Nephron (organoid): ENCODE measurements at regions not wholly inside any gene's neighbourhood (a gene's known extent, or its start where the extent isn't known, plus 50 kb on each side); places are given as distances from the start of the nearest gene placed in this dataset.

Experiments used
- H3K27ac Mint-ChIP-seq, 3 experiments: 2 replicates each; pipeline ENCODE4 v1.8.0; 2020; ENCODE audit warnings: mixed read lengths in 3 of 3, mild to moderate bottlenecking in 2 of 3, moderate library complexity in 1 of 3
- H3K27me3 Mint-ChIP-seq: 2 replicates; pipeline ENCODE4 v1.8.0; 2021; ENCODE audit warnings: low read depth, mild to moderate bottlenecking, moderate library complexity, mixed read lengths
- H3K36me3 Mint-ChIP-seq: 2 replicates; pipeline ENCODE4 v1.8.0; 2020; ENCODE audit warnings: low read depth, mixed read lengths
- H3K4me1 Mint-ChIP-seq: 2 replicates; pipeline ENCODE4 v1.8.0; 2020; ENCODE audit warnings: mixed read lengths
- H3K4me3 Mint-ChIP-seq, 3 experiments: 2 replicates each; pipeline ENCODE4 v1.8.0; 2020; ENCODE audit warnings: mild to moderate bottlenecking in 3 of 3, mixed read lengths in 3 of 3, moderate library complexity in 2 of 3
- H3K9me3 Mint-ChIP-seq: 2 replicates; pipeline ENCODE4 v1.8.0; 2020; ENCODE audit warnings: mixed read lengths
- CTCF ChIP-seq, 3 experiments: fragments of 200-600 bp; sonication (generic); IDR thresholded peaks; one replicate each; pipeline ENCODE4 v1.5.0; 2021; ENCODE audit warnings: antibody characterized with exemption in 3 of 3; ENCODE audit not compliant: unreplicated experiment in 3 of 3

DNA sequence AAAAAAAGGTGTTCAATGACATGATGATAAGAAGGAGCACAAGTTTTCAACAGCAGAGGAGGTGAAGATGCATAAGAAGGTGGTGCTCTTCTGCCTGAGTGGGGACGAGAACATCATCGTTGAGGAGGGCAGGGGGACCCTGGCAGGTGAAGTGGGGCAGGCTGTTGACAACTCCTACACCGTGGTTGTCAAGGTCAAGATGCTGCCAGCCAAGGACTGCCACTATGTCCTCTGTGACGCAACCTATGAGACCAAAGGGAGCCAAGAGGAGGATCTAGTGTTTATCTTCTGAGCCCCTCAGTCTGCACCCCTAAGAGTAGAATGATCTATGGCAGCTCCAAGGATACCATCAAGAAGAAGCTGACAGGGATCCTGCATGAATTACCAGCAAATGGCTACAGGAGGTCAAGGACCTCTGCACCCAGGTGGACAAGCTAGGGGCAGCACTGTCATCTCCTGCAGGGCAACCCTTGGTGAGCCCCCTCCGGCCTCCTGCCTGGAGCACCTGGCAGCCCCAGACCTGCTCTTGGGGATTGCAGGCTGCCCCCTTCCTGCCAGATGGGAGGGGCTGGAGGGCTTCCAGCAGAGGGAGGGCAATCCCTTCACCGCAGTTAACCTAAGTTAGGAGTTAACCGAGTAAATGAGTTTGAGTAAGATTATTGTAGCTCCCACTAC lies 80.5 kb downstream of the ZNF281 start:
- TF ChIP-seq CTCF (IDR thresholded peaks at IDR 0.05; ENCODE audit: unreplicated experiment in 3 of 3) = no peak
- H3K4me1 Mint-ChIP-seq = peaks cover 19% of the 10 kb centered on the region
- H3K9me3 Mint-ChIP-seq = no peaks in the 10 kb centered on the region
- H3K27ac Mint-ChIP-seq = peak overlapping the region in 2 of 3 experiments; percentile 2 to 7
- H3K4me3 Mint-ChIP-seq = no peak overlapping the region
- H3K27me3 Mint-ChIP-seq = peaks cover 12% of the 10 kb centered on the region
- H3K36me3 Mint-ChIP-seq = no peaks in the 10 kb centered on the region

- no peak for TF ChIP-seq CTCF (IDR thresholded peaks at IDR 0.05; ENCODE audit: unreplicated experiment in 3 of 3)
- peaks cover 19% of the 10 kb centered on the region for H3K4me1 Mint-ChIP-seq
- H3K36me3 Mint-ChIP-seq = no peaks in the 10 kb centered on the region
- H3K9me3 Mint-ChIP-seq = no peaks in the 10 kb centered on the region
- no peak overlapping the region for H3K4me3 Mint-ChIP-seq
- peaks cover 16% of the 10 kb centered on the region for H3K27me3 Mint-ChIP-seq
- no peak overlapping the region for H3K27ac Mint-ChIP-seq
Observed at GRCh38 chr1:200328379-200328778, 81.5 kb downstream of the ZNF281 start.

DNA sequence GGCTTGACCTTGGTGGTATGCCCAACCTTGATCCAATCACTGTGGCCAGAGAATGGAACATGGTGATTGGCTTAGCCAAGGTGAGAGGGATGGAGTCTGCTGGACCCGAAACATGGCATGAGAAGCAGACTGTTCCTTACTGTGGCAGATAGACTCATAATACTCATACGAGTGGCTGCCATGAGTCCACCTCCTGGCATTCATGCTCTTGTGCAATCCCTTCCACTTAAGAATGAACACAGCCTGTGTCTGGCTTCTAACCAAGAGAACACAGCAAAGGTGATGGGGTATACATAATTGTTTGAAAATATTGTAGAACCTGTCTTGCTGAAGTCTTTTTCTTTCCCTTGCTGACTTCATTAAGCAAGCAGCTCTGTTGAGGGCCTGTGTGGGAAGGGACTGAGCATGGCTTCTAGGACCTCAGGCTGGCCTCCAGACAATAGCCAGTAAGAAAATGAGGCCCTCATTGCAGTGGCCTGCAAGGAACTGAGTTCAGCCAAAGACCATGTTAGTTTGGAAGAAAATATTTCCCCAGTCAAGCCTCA lies 85.9 kb downstream of the ZNF281 start:
- Mint-ChIP-seq H3K4me1 (peaks cover 11% of the 10 kb centered on the region), H3K27me3 (peaks cover 13% of the 10 kb centered on the region), H3K36me3 (no peaks in the 10 kb centered on the region), H3K27ac (no peak overlapping the region), H3K4me3 (no peak overlapping the region), H3K9me3 (no peaks in the 10 kb centered on the region)
- no peak for TF ChIP-seq CTCF (IDR thresholded peaks at IDR 0.05; ENCODE audit: unreplicated experiment in 3 of 3)

- TF ChIP-seq CTCF (IDR thresholded peaks at IDR 0.05; ENCODE audit: unreplicated experiment in 3 of 3) = no peak
- peaks cover 27% of the 10 kb centered on the region for H3K27me3 Mint-ChIP-seq
Observed at GRCh38 chr1:200319148-200319547, 90.7 kb downstream of the ZNF281 start.

DNA sequence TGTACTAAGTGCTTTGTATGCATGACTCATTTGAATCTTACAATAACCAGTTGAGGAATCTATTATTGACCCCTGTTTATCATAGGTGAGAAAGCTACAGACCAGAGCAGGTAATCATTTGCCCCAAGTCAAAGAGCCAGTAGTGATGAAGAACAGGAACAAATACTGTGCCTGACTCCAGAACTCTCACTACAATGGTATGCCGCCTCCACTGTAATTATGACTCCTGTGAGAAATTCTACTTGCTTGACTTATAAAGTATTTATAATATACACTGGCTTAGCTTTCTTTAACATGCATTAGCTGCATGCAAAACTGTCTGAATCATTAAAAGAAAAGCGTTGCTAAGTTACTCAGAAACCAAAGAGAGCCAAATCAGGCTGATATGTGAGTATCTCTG lies 92.6 kb downstream of the ZNF281 start:
- Mint-ChIP-seq H3K4me3 (no peak overlapping the region), H3K4me1 (peaks cover 22% of the 10 kb centered on the region), H3K27ac (no peak overlapping the region), H3K36me3 (no peaks in the 10 kb centered on the region), H3K27me3 (peaks cover 32% of the 10 kb centered on the region), H3K9me3 (no peaks in the 10 kb centered on the region)
- no peak for TF ChIP-seq CTCF (IDR thresholded peaks at IDR 0.05; ENCODE audit: unreplicated experiment in 3 of 3)

More at GRCh38 chr1:200319148-200319547, 90.7 kb downstream of the ZNF281 start:
- no peaks in the 10 kb centered on the region for H3K36me3 Mint-ChIP-seq
- no peaks in the 10 kb centered on the region for H3K9me3 Mint-ChIP-seq
- peaks cover 26% of the 10 kb centered on the region for H3K4me1 Mint-ChIP-seq
- no peak overlapping the region for H3K27ac Mint-ChIP-seq
- no peak overlapping the region for H3K4me3 Mint-ChIP-seq
